Immature natural killer cell (primary cell): ENCODE measurements at regions not wholly inside any gene's neighbourhood (a gene's known extent, or its start where the extent isn't known, plus 50 kb on each side); places are given as distances from the start of the nearest gene placed in this dataset.

Source experiments
- DNase-seq, 3 donors: peaks; one replicate each; pipeline ENCODE4 v3.0.0; 2022; ENCODE audit warnings: mixed read lengths in 1 of 3
- H3K27ac Mint-ChIP-seq, 6 donors: one replicate each; pipeline ENCODE4 v1.8.0; 2020; ENCODE audit warnings: mixed read lengths in 6 of 6, mild to moderate bottlenecking in 5 of 6, inconsistent platforms in 4 of 6, moderate library complexity in 3 of 6
- H3K27me3 Mint-ChIP-seq, 3 donors: one replicate each; pipeline ENCODE4 v1.8.0; 2020 to 2021; ENCODE audit warnings: low read depth in 3 of 3, mild to moderate bottlenecking in 3 of 3, mixed read lengths in 3 of 3, moderate library complexity in 3 of 3, inconsistent platforms in 1 of 3
- H3K36me3 Mint-ChIP-seq, 3 donors: one replicate each; pipeline ENCODE4 v1.8.0; 2020; ENCODE audit warnings: mixed read lengths in 3 of 3, inconsistent platforms in 2 of 3, mild to moderate bottlenecking in 2 of 3
- H3K4me1 Mint-ChIP-seq, 2 donors: one replicate each; pipeline ENCODE4 v1.8.0; 2020; ENCODE audit warnings: inconsistent platforms in 2 of 2, mild to moderate bottlenecking in 2 of 2, mixed read lengths in 2 of 2, moderate library complexity in 1 of 2
- H3K4me3 Mint-ChIP-seq, 5 donors: one replicate each; pipeline ENCODE4 v1.8.0; 2020; ENCODE audit warnings: mild to moderate bottlenecking in 5 of 5, mixed read lengths in 5 of 5, inconsistent platforms in 3 of 5, moderate library complexity in 3 of 5
- H3K9me3 Mint-ChIP-seq, 6 donors: one replicate each; pipeline ENCODE4 v1.8.0; 2020; ENCODE audit warnings: mild to moderate bottlenecking in 6 of 6, mixed read lengths in 6 of 6, inconsistent platforms in 4 of 6, moderate library complexity in 3 of 6

DNA sequence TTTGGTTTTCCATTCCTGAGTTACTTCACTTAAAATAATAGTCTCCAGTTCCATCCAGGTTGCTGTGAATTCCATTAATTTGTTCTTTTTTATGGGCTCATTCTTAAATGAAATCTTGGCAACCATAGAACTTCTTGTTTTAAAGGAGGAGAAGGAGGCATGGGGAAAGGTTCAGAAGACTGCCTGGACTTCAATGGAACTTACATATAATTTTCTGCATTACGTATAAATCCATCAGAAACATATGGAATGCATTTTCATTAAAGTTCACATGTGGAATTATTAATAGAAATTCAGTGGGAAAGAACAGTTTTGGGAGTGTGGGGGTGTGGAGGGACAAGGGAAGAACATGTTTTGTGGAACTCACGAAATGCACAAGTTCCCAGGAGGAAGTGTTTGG, 176.6 kb upstream of the PRKCQ start:
- H3K4me3 Mint-ChIP-seq = no peak overlapping the region
- DNase-seq = no peak
- H3K27me3 Mint-ChIP-seq = peaks cover 6 to 30% (median 7%) of the 10 kb centered on the region in 3 donors
- no peak overlapping the region for H3K27ac Mint-ChIP-seq
- no peaks in the 10 kb centered on the region for H3K4me1 Mint-ChIP-seq
- H3K36me3 Mint-ChIP-seq = no peaks in the 10 kb centered on the region
- no peaks in the 10 kb centered on the region for H3K9me3 Mint-ChIP-seq

DNA sequence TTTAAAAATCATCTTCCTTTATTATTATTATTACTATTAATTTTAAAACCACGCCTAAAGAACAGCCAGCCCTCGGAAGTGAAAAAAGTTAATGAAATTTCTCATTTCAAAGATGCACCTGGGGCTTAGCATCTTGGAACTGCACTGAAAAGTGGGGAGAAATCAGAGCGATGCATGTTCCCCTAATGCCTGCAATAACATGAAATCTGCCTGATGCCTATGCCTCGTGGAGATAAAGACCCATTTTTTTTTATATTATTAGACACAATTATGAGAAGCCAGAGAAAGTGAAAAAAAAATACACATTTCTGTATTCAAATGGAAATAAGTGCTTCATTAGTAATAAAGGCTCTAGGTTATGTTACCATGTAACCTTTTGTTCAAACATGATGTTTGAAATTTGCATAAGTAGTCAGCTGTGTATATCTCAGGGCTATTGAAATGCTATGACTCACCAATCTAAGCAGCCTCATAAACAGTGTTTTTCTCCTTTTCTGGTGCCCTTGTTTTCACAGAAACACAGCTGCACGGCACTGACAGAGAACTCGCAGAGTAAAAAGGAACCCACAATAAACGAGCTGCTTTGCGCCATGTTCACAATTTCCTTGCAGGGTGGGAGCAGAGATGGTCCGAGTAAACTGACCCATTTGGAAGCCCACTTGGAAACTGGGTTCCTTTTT, 175.8 kb upstream of the PRKCQ start:
- Mint-ChIP-seq H3K36me3 (no peaks in the 10 kb centered on the region), H3K27ac (no peak overlapping the region), H3K9me3 (no peaks in the 10 kb centered on the region), H3K4me1 (no peaks in the 10 kb centered on the region), H3K27me3 (peaks cover 3 to 31% (median 5%) of the 10 kb centered on the region in 3 donors), H3K4me3 (no peak overlapping the region)
- DNase-seq = no peak

DNA sequence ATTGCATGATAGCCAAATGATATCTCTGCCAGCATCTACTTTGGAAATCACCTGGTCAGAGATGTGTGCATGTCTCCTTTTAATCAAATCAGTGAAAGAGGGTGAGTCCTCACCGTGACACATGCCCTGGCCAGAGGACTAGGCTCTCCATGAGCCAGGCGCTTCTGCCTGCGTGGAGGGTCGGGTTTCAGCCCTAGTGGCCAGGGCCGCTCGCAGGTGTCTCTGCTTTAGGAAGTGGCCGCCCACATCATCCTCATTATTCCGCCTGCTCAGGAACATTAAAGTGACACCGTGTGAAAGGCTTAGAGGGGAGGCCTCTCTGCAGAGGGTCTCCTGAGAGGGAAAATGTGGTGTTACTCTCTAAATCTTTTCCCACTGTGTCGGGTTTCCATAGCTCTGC, 173.6 kb upstream of the PRKCQ start:
- no peaks in the 10 kb centered on the region for H3K36me3 Mint-ChIP-seq
- no peak overlapping the region for H3K4me3 Mint-ChIP-seq
- H3K9me3 Mint-ChIP-seq = no peaks in the 10 kb centered on the region
- H3K27me3 Mint-ChIP-seq = peaks cover 0 to 20% (median 5%) of the 10 kb centered on the region in 3 donors
- DNase-seq = no peak
- no peaks in the 10 kb centered on the region for H3K4me1 Mint-ChIP-seq
- H3K27ac Mint-ChIP-seq = no peak overlapping the region

DNA sequence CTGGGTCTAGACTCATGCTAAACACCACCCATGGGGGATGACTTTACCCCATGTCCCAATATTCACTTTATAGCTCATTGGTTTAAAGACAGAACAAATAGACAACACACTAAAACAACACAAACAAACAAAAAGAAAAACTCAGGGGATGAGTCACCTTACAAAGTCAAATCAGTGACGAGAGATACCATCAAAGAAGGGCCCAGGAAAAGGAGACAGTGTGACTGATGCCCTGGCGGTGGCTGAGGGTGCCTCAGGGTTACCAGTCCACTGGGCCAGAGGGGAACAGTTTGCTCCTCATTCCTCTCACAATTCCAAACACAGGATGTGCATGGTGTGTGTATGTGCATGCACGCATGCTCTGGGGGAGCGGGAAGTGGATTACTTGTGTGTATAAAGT, 171.3 kb upstream of the PRKCQ start:
- Mint-ChIP-seq H3K27me3 (peaks cover 0 to 17% (median 5%) of the 10 kb centered on the region in 3 donors), H3K4me1 (no peaks in the 10 kb centered on the region), H3K4me3 (no peak overlapping the region), H3K36me3 (no peaks in the 10 kb centered on the region), H3K27ac (no peak overlapping the region), H3K9me3 (no peaks in the 10 kb centered on the region)
- DNase-seq = no peak

DNA sequence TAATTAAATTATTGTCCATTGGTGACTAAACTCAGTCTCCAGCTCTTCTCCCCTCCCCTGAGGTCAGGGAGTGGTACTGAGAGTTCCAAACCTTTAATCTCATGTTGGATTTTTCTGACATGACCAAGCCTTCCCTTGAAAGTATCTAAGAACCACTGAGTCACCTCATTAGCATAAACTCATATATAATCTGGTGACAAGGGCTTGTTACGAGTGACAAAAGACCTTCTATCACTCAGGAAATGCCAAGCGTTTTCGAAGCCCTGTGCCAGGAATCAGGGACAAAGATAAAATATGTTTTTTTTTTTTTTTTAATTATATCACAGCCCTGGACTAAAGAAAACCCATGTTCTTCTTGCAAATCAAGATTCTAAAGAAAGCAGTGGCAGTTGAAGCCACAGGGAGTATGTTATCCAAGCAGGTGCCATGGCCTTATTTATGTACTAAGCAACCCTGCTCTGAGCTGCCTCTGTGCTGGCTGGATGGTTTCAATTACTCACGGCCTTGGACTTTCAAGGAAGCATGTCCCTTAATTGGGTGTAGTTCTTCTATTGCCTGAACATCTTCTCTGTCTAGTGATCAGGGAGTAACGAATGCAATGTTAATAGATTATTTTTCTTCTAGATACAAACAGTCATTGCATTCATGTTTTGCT, 169.0 kb upstream of the PRKCQ start:
- Mint-ChIP-seq H3K4me1 (no peaks in the 10 kb centered on the region), H3K27ac (no peak overlapping the region), H3K9me3 (no peaks in the 10 kb centered on the region), H3K36me3 (no peaks in the 10 kb centered on the region), H3K4me3 (no peak overlapping the region), H3K27me3 (peaks cover 0 to 18% (median 5%) of the 10 kb centered on the region in 3 donors)
- no peak for DNase-seq

DNA sequence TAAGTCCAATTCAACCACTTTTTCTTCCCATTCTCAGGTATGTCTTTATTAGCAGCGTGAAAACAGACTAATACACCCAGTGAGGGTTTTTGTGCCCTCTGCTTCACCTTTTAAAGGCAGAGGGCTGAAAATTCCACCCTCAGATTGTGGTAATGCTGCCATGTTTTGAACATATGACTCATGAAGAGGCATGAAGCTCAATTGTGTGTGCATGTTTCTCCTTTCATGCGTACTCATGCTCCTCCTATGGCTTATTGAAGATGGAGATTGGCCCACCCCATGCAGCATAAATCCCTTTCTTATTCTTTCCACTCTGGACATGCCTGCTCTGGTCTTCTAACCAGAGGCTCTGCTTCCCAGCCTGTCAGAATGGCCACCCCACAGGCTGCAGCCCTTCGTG, 168.0 kb upstream of the PRKCQ start:
- Mint-ChIP-seq H3K9me3 (no peaks in the 10 kb centered on the region), H3K36me3 (no peaks in the 10 kb centered on the region)

DNA sequence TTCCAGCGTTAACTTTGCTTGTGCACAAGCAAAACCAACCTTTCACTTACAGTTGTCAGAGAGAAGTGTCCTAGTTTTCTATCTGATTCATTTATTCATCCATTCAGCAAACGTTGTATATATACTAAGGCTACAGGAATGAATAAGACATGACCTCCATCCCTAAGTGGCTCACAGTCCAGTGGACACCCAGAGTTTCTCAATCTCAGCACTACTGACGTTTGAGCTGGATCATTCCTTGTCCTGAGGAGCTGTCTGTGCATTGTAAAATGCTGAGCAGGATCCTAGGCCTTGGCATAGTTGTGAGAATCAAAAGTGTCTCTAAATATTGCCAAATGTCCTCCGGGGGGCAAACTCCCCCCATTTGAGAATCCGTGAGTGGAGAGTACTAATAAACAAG, 166.7 kb upstream of the PRKCQ start:
- no peak overlapping the region for H3K27ac Mint-ChIP-seq
- no peaks in the 10 kb centered on the region for H3K4me1 Mint-ChIP-seq
- no peaks in the 10 kb centered on the region for H3K36me3 Mint-ChIP-seq
- H3K27me3 Mint-ChIP-seq = peaks cover 0 to 16% (median 3%) of the 10 kb centered on the region in 3 donors
- no peak for DNase-seq
- no peaks in the 10 kb centered on the region for H3K9me3 Mint-ChIP-seq
- no peak overlapping the region for H3K4me3 Mint-ChIP-seq

More for the DNA sequence above, 168.0 kb upstream of the PRKCQ start:
- no peak for DNase-seq
- Mint-ChIP-seq H3K4me3 (no peak overlapping the region), H3K27ac (no peak overlapping the region), H3K27me3 (peaks cover 0 to 21% (median 3%) of the 10 kb centered on the region in 3 donors), H3K4me1 (no peaks in the 10 kb centered on the region)

DNA sequence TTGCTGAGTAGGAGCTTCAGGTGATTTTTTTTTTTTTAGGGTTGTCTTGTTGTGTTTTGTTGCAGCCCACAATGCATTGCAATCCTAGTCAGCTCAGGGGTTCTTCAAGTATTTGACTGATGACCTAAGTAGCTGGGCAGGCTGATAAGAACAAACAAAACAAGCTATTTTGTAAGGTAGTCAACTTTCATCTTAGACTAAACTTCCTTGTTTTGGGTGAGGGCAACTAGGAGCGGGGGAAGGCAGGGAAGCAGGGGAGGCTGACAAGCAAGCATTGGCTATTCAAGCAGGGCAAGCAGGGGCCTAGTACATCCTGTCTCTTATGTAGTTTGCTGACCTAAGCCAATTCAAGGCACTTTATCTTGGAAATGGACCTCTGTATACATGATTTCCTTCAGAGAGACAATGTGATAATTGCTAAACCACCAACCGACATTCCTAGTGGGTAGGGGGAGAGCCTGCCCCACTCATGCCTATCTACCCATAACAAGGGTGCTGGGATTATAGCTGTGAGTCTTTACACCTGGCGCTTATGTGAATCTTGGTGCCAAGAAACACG, 163.3 kb upstream of the PRKCQ start:
- Mint-ChIP-seq H3K9me3 (no peaks in the 10 kb centered on the region), H3K27me3 (peaks cover 0 to 13% (median 5%) of the 10 kb centered on the region in 3 donors), H3K27ac (no peak overlapping the region), H3K4me3 (no peak overlapping the region), H3K36me3 (no peaks in the 10 kb centered on the region), H3K4me1 (no peaks in the 10 kb centered on the region)
- DNase-seq = no peak

DNA sequence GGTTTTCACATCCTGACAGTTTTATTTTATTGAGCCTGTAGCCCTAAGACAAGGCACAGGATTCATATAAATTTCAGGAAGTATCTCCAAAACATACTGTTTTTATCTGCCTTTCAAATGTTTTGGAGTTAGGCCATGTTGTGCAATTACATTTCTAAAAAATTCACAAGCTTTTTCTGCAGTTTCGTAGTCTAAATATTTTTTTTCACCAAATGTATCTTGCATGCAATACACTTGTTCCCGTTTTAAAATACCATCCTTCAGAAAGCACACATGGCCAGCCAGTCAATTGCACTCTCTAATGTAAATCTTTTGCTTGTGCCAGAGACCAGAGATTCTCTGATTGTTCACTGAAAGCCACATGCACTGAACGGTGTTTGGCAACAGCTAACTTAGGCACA, 161.5 kb upstream of the PRKCQ start:
- Mint-ChIP-seq H3K9me3 (no peaks in the 10 kb centered on the region), H3K27me3 (peaks cover 0 to 15% (median 5%) of the 10 kb centered on the region in 3 donors)

DNA sequence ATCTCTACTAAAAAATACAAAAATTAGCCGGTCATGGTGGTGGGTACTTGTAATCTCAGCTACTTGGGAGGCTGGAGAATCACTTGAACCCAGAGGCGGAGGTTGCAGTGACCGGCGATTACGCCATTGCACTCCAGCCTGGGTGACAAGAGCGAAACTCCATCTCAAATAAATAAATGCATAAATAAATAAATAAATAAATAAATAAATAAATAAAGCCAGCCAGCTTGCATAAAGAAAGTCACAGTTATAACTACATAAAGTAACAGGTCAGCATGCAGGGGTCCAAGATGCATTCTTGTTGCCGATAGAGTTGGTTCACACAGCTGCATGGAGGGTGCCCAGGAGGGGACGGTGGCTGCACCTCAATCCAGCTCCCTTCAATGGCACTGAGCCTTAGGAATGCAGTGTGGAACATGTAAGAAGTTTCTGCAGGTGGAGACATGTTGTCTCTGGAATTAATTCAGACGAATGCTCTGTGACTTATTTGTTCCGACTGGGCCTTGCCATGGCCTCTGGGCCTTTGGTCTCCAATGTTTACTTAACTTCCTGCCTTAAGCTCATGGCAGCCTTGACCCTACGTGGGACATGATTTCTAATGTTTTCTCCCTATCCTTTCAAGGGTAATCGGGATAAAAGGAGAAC, 159.6 kb upstream of the PRKCQ start:
- Mint-ChIP-seq H3K36me3 (no peaks in the 10 kb centered on the region), H3K4me1 (no peaks in the 10 kb centered on the region), H3K4me3 (no peak overlapping the region), H3K27ac (no peak overlapping the region), H3K27me3 (peaks cover 2 to 22% (median 8%) of the 10 kb centered on the region in 3 donors), H3K9me3 (peaks cover 0 to 2% (median 0%) of the 10 kb centered on the region in 6 donors)
- DNase-seq = no peak

More for the DNA sequence above, 161.5 kb upstream of the PRKCQ start:
- Mint-ChIP-seq H3K4me3 (no peak overlapping the region), H3K4me1 (no peaks in the 10 kb centered on the region), H3K27ac (no peak overlapping the region), H3K36me3 (no peaks in the 10 kb centered on the region)
- no peak for DNase-seq

DNA sequence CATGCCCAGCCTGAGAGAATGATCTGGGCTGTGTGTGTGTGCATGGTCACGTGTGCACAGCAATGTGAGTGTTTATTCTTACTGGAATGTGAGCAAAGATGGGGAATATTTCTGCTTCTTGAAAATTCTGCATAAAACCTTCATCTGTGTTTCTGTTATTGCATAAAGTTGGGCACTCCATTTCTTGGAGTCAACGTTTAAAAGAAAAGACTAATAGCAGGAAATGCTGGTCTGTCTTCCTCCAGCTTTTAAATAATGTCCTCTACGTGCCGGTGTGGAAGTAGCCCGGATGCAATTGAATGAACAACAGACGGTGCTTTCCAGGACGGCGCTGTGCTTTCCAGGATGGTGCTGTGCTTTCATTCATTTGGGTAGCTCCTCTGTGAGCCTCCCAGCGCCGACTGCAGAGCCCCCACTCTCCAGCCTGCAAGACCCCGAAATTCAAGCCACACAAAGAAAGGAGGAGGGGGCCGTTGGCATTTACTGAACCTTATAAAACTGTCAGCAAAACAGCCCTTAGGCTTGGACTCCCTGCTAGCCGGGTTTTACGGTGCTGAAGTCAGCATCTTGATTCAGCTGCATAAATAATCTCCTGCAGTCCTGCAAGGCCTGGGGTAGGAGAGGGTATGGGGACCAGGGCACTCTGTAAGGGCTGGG, 158.2 kb upstream of the PRKCQ start:
- Mint-ChIP-seq H3K27me3 (peaks cover 2 to 20% (median 11%) of the 10 kb centered on the region in 3 donors), H3K36me3 (no peaks in the 10 kb centered on the region), H3K4me3 (no peak overlapping the region), H3K9me3 (peaks cover 0 to 2% (median 0%) of the 10 kb centered on the region in 6 donors), H3K27ac (no peak overlapping the region), H3K4me1 (no peaks in the 10 kb centered on the region)
- no peak for DNase-seq

DNA sequence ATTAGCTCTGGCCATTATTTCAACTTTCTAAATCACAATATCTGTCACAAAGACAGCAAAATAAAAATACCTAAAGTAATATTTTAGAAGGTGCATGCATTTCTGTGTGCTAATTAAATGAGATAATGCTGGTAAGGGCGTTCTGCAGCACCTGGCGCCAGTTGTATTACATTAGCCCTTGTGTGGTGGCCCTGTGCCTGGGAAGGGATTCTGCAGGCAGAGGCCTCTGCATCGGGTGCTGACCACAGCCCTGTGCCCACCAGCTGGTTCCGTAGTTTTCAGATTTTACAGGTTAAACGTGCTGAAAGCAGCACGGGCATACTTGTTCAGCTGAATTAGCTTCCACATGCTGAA, 157.7 kb upstream of the PRKCQ start:
- DNase-seq = no peak
- Mint-ChIP-seq H3K27me3 (peaks cover 4 to 20% (median 11%) of the 10 kb centered on the region in 3 donors), H3K36me3 (no peaks in the 10 kb centered on the region), H3K4me3 (no peak overlapping the region), H3K4me1 (no peaks in the 10 kb centered on the region), H3K9me3 (peaks cover 0 to 2% (median 0%) of the 10 kb centered on the region in 6 donors), H3K27ac (no peak overlapping the region)

DNA sequence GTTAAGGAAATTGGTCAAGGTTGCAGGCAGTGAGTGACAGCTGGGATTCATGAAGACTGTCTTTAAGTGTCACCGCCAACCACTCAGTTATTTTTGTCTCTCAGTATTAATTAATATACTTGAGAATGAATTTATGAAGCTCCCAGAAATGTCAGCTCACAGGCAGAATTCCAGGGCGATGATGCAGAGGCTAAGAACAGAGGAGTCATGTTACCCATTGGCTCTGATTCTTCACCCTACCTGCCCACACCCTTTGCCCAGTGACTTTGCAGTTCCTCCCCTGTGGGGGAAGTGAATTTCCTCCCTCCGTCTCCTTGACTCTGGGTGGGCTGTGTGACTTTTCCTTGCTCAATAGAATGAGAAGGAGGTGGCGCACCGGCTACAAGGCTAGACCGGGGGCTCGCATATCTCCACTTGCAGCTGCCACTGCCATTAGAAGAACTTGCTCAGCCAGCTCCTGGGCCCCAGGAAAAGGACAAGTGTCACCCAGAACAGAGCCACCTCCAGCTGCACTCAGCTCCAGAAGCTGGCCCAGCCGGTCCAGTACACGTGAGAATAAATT, 157.1 kb upstream of the PRKCQ start:
- Mint-ChIP-seq H3K4me3 (no peak overlapping the region), H3K27me3 (peaks cover 4 to 20% (median 11%) of the 10 kb centered on the region in 3 donors), H3K4me1 (no peaks in the 10 kb centered on the region), H3K27ac (no peak overlapping the region), H3K36me3 (no peaks in the 10 kb centered on the region), H3K9me3 (peaks cover 0 to 2% (median 0%) of the 10 kb centered on the region in 6 donors)
- DNase-seq = no peak
